IMR-90 (cell line): ENCODE measurements at regions not wholly inside any gene's neighbourhood (a gene's known extent, or its start where the extent isn't known, plus 50 kb on each side); places are given as distances from the start of the nearest gene placed in this dataset.

Experiments
- ATAC-seq: fragments of 200-7000 bp; cut with Tn5 transposase; 2 replicates; pipeline ENCODE4 v1.9.1; 2020; ENCODE audit warnings: low read depth, mild to moderate bottlenecking, moderate library complexity
- BruUV-seq: library from RNA; stranded (reverse); fragments of 400-500 nt; replicated peaks from 2 replicates; lab custom pipeline; 2021; lab: Mats Ljungman, UMichigan
- CTCF ChIA-PET: fragments of 300-600 bp; formaldehyde crosslinking; extraction: SDS; loops from one replicate; lab custom pipeline; 2021; ENCODE audit warnings: antibody characterized with exemption; lab: Yijun Ruan, JAX
- POLR2A ChIA-PET: fragments of 300-600 bp; sonication (Branson Sonifier 250); formaldehyde crosslinking; loops from one replicate; lab custom pipeline; 2022; ENCODE audit warnings: antibody characterized with exemption; ENCODE audit not compliant: unreplicated experiment; lab: Charles Lee
- DNase-seq: peaks from one replicate; pipeline ENCODE4 v3.0.0; 2013
- H2AFZ ChIP-seq: replicated peaks from 2 replicates; pipeline ENCODE3; 2013; ENCODE audit warnings: low read length, mild to moderate bottlenecking; ENCODE audit not compliant: poor library complexity
- H2AK5ac ChIP-seq: 2 replicates; pipeline ENCODE4 v1.6.1; 2013; ENCODE audit warnings: low read depth, low read length, inconsistent platforms
- H2AK9ac ChIP-seq: replicated peaks from 2 replicates; pipeline ENCODE3; 2013; ENCODE audit warnings: mild to moderate bottlenecking, low read depth, low read length, moderate library complexity; ENCODE audit not compliant: poor library complexity
- H2BK120ac ChIP-seq: 2 replicates; pipeline ENCODE4 v1.6.1; 2013; ENCODE audit warnings: low read depth, low read length, inconsistent platforms
- H2BK15ac ChIP-seq: 3 replicates; pipeline ENCODE4 v1.6.1; 2013; ENCODE audit warnings: low read depth, low read length, inconsistent platforms
- H2BK20ac ChIP-seq: 2 replicates; pipeline ENCODE4 v1.6.1; 2013; ENCODE audit warnings: low read depth, mild to moderate bottlenecking, inconsistent platforms, low read length, moderate library complexity
- H2BK5ac ChIP-seq: 2 replicates; pipeline ENCODE4 v1.6.1; 2013; ENCODE audit warnings: mild to moderate bottlenecking, low read depth, low read length, inconsistent platforms; ENCODE audit not compliant: poor library complexity, severe bottlenecking
- H3K14ac ChIP-seq: replicated peaks from 2 replicates; pipeline ENCODE4 v1.6.1; 2013; ENCODE audit warnings: low read depth, low read length, inconsistent platforms
- H3K18ac ChIP-seq: 2 replicates; pipeline ENCODE4 v1.6.1; 2013; ENCODE audit warnings: low read depth, low read length, control low read depth
- H3K23ac ChIP-seq: 2 replicates; pipeline ENCODE4 v1.6.1; 2013; ENCODE audit warnings: low read depth, low read length, inconsistent platforms
- H3K27ac ChIP-seq: 2 replicates; pipeline ENCODE4 v1.5.1; 2013; ENCODE audit warnings: mild to moderate bottlenecking, control low read depth, low read length; ENCODE audit not compliant: insufficient read depth
- H3K27me3 ChIP-seq: 2 replicates; pipeline ENCODE4 v1.6.1; 2013; ENCODE audit warnings: low read length; ENCODE audit not compliant: control insufficient read depth, insufficient read depth
- H3K36me3 ChIP-seq: 2 replicates; pipeline ENCODE4 v1.6.1; 2013; ENCODE audit warnings: low read length, mixed read lengths; ENCODE audit not compliant: control insufficient read depth, insufficient read depth
- H3K4ac ChIP-seq: 2 replicates; pipeline ENCODE4 v1.6.1; 2013; ENCODE audit warnings: low read depth, low read length, inconsistent platforms
- H3K4me1 ChIP-seq: 2 replicates; pipeline ENCODE4 v1.6.1; 2013; ENCODE audit warnings: low read length, mixed read lengths; ENCODE audit not compliant: control insufficient read depth, insufficient read depth
- H3K4me2 ChIP-seq: 2 replicates; pipeline ENCODE4 v1.6.1; 2013; ENCODE audit warnings: low read depth, mild to moderate bottlenecking, control low read depth, low read length, moderate library complexity
- H3K4me3 ChIP-seq: 2 replicates; pipeline ENCODE4 v1.5.1; 2013; ENCODE audit warnings: low read depth, mild to moderate bottlenecking, control low read depth, low read length, moderate library complexity; ENCODE audit not compliant: insufficient read depth
- H3K56ac ChIP-seq: 2 replicates; pipeline ENCODE4 v1.6.1; 2013; ENCODE audit warnings: low read length, inconsistent platforms; ENCODE audit not compliant: insufficient read depth; ENCODE audit errors: extremely low read depth
- H3K79me1 ChIP-seq, 2 experiments: 2 replicates each; pipeline ENCODE4 v1.6.1; 2013; ENCODE audit warnings: low read length in 2 of 2, inconsistent platforms in 1 of 2, low read depth in 1 of 2
- H3K9ac ChIP-seq: 2 replicates; pipeline ENCODE4 v1.6.1; 2013; ENCODE audit warnings: low read depth, low read length, control low read depth
- H3K9me1 ChIP-seq: 2 replicates; pipeline ENCODE4 v1.6.1; 2013; ENCODE audit warnings: low read length, inconsistent platforms; ENCODE audit not compliant: insufficient read depth
- H3K9me3 ChIP-seq: 2 replicates; pipeline ENCODE4 v1.6.1; 2013; ENCODE audit warnings: low read length; ENCODE audit not compliant: control insufficient read depth, insufficient read depth
- H4K20me1 ChIP-seq: 2 replicates; pipeline ENCODE4 v1.6.1; 2013; ENCODE audit warnings: low read length, inconsistent platforms; ENCODE audit not compliant: insufficient read depth
- H4K5ac ChIP-seq: 2 replicates; pipeline ENCODE4 v1.6.1; 2013; ENCODE audit warnings: mild to moderate bottlenecking, low read depth, low read length, control low read depth
- H4K8ac ChIP-seq, 2 experiments: 2 replicates each; pipeline ENCODE4 v1.6.1; 2013; ENCODE audit warnings: low read depth in 2 of 2, low read length in 2 of 2, control low read depth in 1 of 2, inconsistent platforms in 1 of 2
- H4K91ac ChIP-seq: 2 replicates; pipeline ENCODE4 v1.6.1; 2013; ENCODE audit warnings: low read depth, low read length, inconsistent platforms; ENCODE audit not compliant: insufficient read depth
- BHLHE40 ChIP-seq: fragments of 150-350 bp; IDR thresholded peaks from 2 replicates; pipeline ENCODE4 v1.6.1; 2016; ENCODE audit warnings: mild to moderate bottlenecking, low read depth, low read length
- MXI1 ChIP-seq: IDR thresholded peaks from 2 replicates; pipeline ENCODE4 v1.6.1; 2012; ENCODE audit warnings: low read depth, mild to moderate bottlenecking, low read length, moderate library complexity, borderline replicate concordance
- WGBS, 2 experiments: methylation state at CpG; one replicate each; pipeline versions ENCODE4 v1.1.5 to v1.1.7; 2013; ENCODE audit warnings: missing lambda C conversion rate in 2 of 2; ENCODE audit not compliant: insufficient read length in 1 of 2; ENCODE audit errors: extremely low coverage in 2 of 2; 5-methylcytosine and 5-hydroxymethylcytosine counted together
- dilution Hi-C: fragments of 300-500 bp; cut with HindIII; formaldehyde crosslinking; loops from one replicate; pipeline ENCODE4 v1.14.3; 2018; ENCODE audit warnings: low sequenced_read_pairs; ENCODE audit not compliant: unreplicated experiment
- in situ Hi-C: fragments of 300-500 bp; cut with MboI; formaldehyde crosslinking; loops from 3 replicates; pipeline ENCODE4 v1.14.3; 2019; ENCODE audit warnings: low sequenced_read_pairs, inconsistent platforms, mixed read lengths
- intact Hi-C: fragments of 100-400 bp; cut with micrococcal nuclease; formaldehyde crosslinking; loops from 2 replicates; pipeline ENCODE4 v1.10.0; 2022

GRCh38 chr12:115444346-115444745 is 760.4 kb upstream of the TBX3 start:
- no peak overlapping the region for H2AFZ ChIP-seq
- no peaks in the 10 kb centered on the region for H4K20me1 ChIP-seq
- no peaks in the 10 kb centered on the region for H3K36me3 ChIP-seq
- no TSS peak for BruUV-seq
- no peak overlapping the region for H4K5ac ChIP-seq
- H3K27ac ChIP-seq = no peak overlapping the region
- H2AK5ac ChIP-seq = no peak overlapping the region
- no peak overlapping the region for H4K8ac ChIP-seq
- in situ Hi-C loops (no loop called here), intact Hi-C loops (no loop called here), dilution Hi-C loops (no loop called here)
- H3K4me2 ChIP-seq = no peak overlapping the region
- ChIA-PET POLR2A (no interaction called here), CTCF (interaction anchor here (0.8 kb wide), 1 partner anchor 9 kb away, joined by 3 read pairs; no protein-coding TSS in a partner anchor)
- no peaks in the 10 kb centered on the region for H3K9me3 ChIP-seq
- no peak overlapping the region for H4K91ac ChIP-seq
- H3K4ac ChIP-seq = no peak overlapping the region
- no peak overlapping the region for H3K56ac ChIP-seq
- H3K4me3 ChIP-seq = no peak overlapping the region
- no peak overlapping the region for H3K14ac ChIP-seq
- ATAC-seq (no peak), DNase-seq (no peak)
- no peak overlapping the region for H3K18ac ChIP-seq
- H3K27me3 ChIP-seq = no peaks in the 10 kb centered on the region
- H2BK5ac ChIP-seq = no peak overlapping the region
- no peak overlapping the region for H3K9ac ChIP-seq
- H2AK9ac ChIP-seq = no peak overlapping the region
- H2BK120ac ChIP-seq = no peak overlapping the region
- H3K23ac ChIP-seq = no peak overlapping the region
- H3K4me1 ChIP-seq = peaks cover 4% of the 10 kb centered on the region; the same call in 1 of the 2 replicates
- H3K79me1 ChIP-seq = no peaks in the 10 kb centered on the region
- TF ChIP-seq MXI1 (no peak), BHLHE40 (no peak)
- H2BK20ac ChIP-seq = no peak overlapping the region
- no CpG with 5 or more reads among the region's 1 CpG for WGBS, 2 experiments
- no peak overlapping the region for H2BK15ac ChIP-seq
- no peaks in the 10 kb centered on the region for H3K9me1 ChIP-seq
